ENCODE measurements at regions not wholly inside any gene's neighbourhood (a gene's known extent, or its start where the extent isn't known, plus 50 kb on each side); places are given as distances from the start of the nearest gene placed in this dataset.

GRCh38 chr3:90069748-90070147 lies 962.3 kb downstream of the EPHA3 start:
- TF ChIP-seq CTCF (IDR thresholded peaks at IDR 0.05): no peak
- TF ChIP-seq POLR2A (IDR thresholded peaks at IDR 0.05): no peak
